ENCODE measurements at regions not wholly inside any gene's neighbourhood (a gene's known extent, or its start where the extent isn't known, plus 50 kb on each side); places are given as distances from the start of the nearest gene placed in this dataset.

- no peak for TF ChIP-seq ZNF658 (tag by site-specific recombination; IDR thresholded peaks at IDR 0.05)
- no peak for TF ChIP-seq ATF2 (tag by site-specific recombination; IDR thresholded peaks at IDR 0.05; ENCODE audit: low read depth)
- no peak for TF ChIP-seq CTCF (tag by site-specific recombination; IDR thresholded peaks at IDR 0.05)
- no peak for TF ChIP-seq BCL11A (tag by site-specific recombination; IDR thresholded peaks at IDR 0.05; ENCODE audit: low read depth)
- TF ChIP-seq ZNF548 (tag by site-specific recombination; IDR thresholded peaks at IDR 0.05) = no peak
- no peak for TF ChIP-seq ZNF146 (tag by site-specific recombination; IDR thresholded peaks at IDR 0.05)
- TF ChIP-seq PATZ1 (tag by site-specific recombination; IDR thresholded peaks at IDR 0.05) = no peak
Measured at GRCh38 chr13:58850161-58850560, 1218.6 kb downstream of the PCDH17 start.

All from HEK293 (cell line).